Mesendoderm (in vitro differentiated cells): ENCODE measurements at regions not wholly inside any gene's neighbourhood (a gene's known extent, or its start where the extent isn't known, plus 50 kb on each side); places are given as distances from the start of the nearest gene placed in this dataset.
"Not testable (repeated sequence)": the region's sequence is repeated elsewhere in the genome, so short reads cannot be mapped to it uniquely, and the experiment has no call there.

Experiments used
- DNase-seq: peaks from one replicate; pipeline ENCODE4 v3.0.0; 2013
- H2AK5ac ChIP-seq: 2 replicates; pipeline ENCODE4 v1.6.1; 2013; ENCODE audit warnings: low read length, inconsistent platforms
- H2BK120ac ChIP-seq: 2 replicates; pipeline ENCODE4 v1.6.1; 2013; ENCODE audit warnings: low read depth, mild to moderate bottlenecking, low read length, moderate library complexity, mixed read lengths
- H2BK15ac ChIP-seq: replicated peaks from 2 replicates; pipeline ENCODE4 v1.6.1; 2013; ENCODE audit warnings: low read depth, mild to moderate bottlenecking, moderate library complexity
- H2BK5ac ChIP-seq: 2 replicates; pipeline ENCODE4 v1.6.1; 2013; ENCODE audit warnings: low read length, inconsistent platforms
- H3K18ac ChIP-seq: 2 replicates; pipeline ENCODE4 v1.6.1; 2013; ENCODE audit warnings: mild to moderate bottlenecking, low read length, mixed read lengths
- H3K23ac ChIP-seq: one replicate; pipeline ENCODE4 v1.6.1; 2013; ENCODE audit warnings: low read length
- H3K27ac ChIP-seq: 2 replicates; pipeline ENCODE4 v1.5.1; 2013; ENCODE audit warnings: low read depth, mild to moderate bottlenecking, inconsistent platforms, low read length, moderate library complexity
- H3K27me3 ChIP-seq: 2 replicates; pipeline ENCODE4 v1.6.1; 2013; ENCODE audit warnings: low read length, control low read depth, mild to moderate bottlenecking, inconsistent platforms; ENCODE audit not compliant: insufficient read depth, poor library complexity
- H3K36me3 ChIP-seq: 2 replicates; pipeline ENCODE4 v1.6.1; 2013; ENCODE audit warnings: low read length, inconsistent platforms; ENCODE audit not compliant: control insufficient read depth, insufficient read depth
- H3K4ac ChIP-seq: one replicate; pipeline ENCODE4 v1.6.1; 2013; ENCODE audit warnings: low read depth, mild to moderate bottlenecking, low read length, moderate library complexity
- H3K4me1 ChIP-seq: 2 replicates; pipeline ENCODE4 v1.6.1; 2013; ENCODE audit warnings: low read depth, low read length, inconsistent platforms; ENCODE audit not compliant: control insufficient read depth
- H3K4me2 ChIP-seq: 2 replicates; pipeline ENCODE4 v1.6.1; 2013; ENCODE audit warnings: low read length
- H3K4me3 ChIP-seq: 2 replicates; pipeline ENCODE4 v1.5.1; 2013; ENCODE audit warnings: mild to moderate bottlenecking, low read length
- H3K56ac ChIP-seq: one replicate; pipeline ENCODE4 v1.6.1; 2013; ENCODE audit warnings: low read length
- H3K79me1 ChIP-seq: 2 replicates; pipeline ENCODE4 v1.6.1; 2013; ENCODE audit warnings: low read length, inconsistent platforms
- H3K79me2 ChIP-seq: 2 replicates; pipeline ENCODE4 v1.6.1; 2013; ENCODE audit warnings: mild to moderate bottlenecking, low read length; ENCODE audit not compliant: control insufficient read depth, insufficient read depth
- H3K9ac ChIP-seq: 2 replicates; pipeline ENCODE4 v1.6.1; 2013; ENCODE audit warnings: low read length, inconsistent platforms
- H4K5ac ChIP-seq: one replicate; pipeline ENCODE4 v1.6.1; 2013; ENCODE audit warnings: low read length
- H4K8ac ChIP-seq: one replicate; pipeline ENCODE4 v1.6.1; 2013; ENCODE audit warnings: low read depth, mild to moderate bottlenecking, control low read depth, low read length, moderate library complexity
- WGBS: extraction: QIAGEN DNeasy Blood & Tissue Kit; methylation state at CpG from one replicate; pipeline ENCODE4 v1.1.7; 2013; ENCODE audit warnings: low lambda C conversion rate, missing lambda C conversion rate; ENCODE audit not compliant: insufficient coverage; ENCODE audit errors: extremely low coverage; 5-methylcytosine and 5-hydroxymethylcytosine counted together

GRCh38 chr10:127649642-127650041 is 87.3 kb upstream of the FOXI2 start:
- Histone ChIP-seq H3K4me1 (no peaks in the 10 kb centered on the region), H2AK5ac (no peak overlapping the region), H2BK5ac (no peak overlapping the region), H3K4me3 (no peak overlapping the region), H3K56ac (no peak overlapping the region), H3K23ac (no peak overlapping the region), H3K4ac (no peak overlapping the region), H3K36me3 (no peaks in the 10 kb centered on the region), H3K79me1 (no peaks in the 10 kb centered on the region), H4K8ac (no peak overlapping the region), H4K5ac (no peak overlapping the region), H2BK120ac (no peak overlapping the region), H3K18ac (no peak overlapping the region), H3K9ac (no peak overlapping the region), H3K79me2 (no peaks in the 10 kb centered on the region), H3K27me3 (no peaks in the 10 kb centered on the region), H2BK15ac (no peak overlapping the region), H3K4me2 (no peak overlapping the region), H3K27ac (no peak overlapping the region)
- DNase-seq = peak; percentile 78
- WGBS = no CpG with 5 or more reads among the region's 6 CpGs

GRCh38 chr10:127657056-127657455 is 79.9 kb upstream of the FOXI2 start:
- H2BK15ac ChIP-seq = no peak overlapping the region
- H2AK5ac ChIP-seq = no peak overlapping the region
- H3K4me3 ChIP-seq = no peak overlapping the region
- no peak overlapping the region for H3K27ac ChIP-seq
- H3K36me3 ChIP-seq = no peaks in the 10 kb centered on the region
- H3K4me1 ChIP-seq = no peaks in the 10 kb centered on the region
- H3K79me1 ChIP-seq = no peaks in the 10 kb centered on the region
- H3K27me3 ChIP-seq = no peaks in the 10 kb centered on the region
- H3K79me2 ChIP-seq = no peaks in the 10 kb centered on the region
- no peak overlapping the region for H3K18ac ChIP-seq
- H3K4me2 ChIP-seq = no peak overlapping the region
- WGBS = no CpG with 5 or more reads among the region's 1 CpG
- no peak overlapping the region for H2BK120ac ChIP-seq
- H4K5ac ChIP-seq = no peak overlapping the region
- H3K56ac ChIP-seq = no peak overlapping the region
- no peak overlapping the region for H3K4ac ChIP-seq
- DNase-seq = no peak
- H4K8ac ChIP-seq = no peak overlapping the region
- H2BK5ac ChIP-seq = no peak overlapping the region
- H3K9ac ChIP-seq = no peak overlapping the region
- H3K23ac ChIP-seq = no peak overlapping the region

GRCh38 chr10:127676430-127676829 is 60.6 kb upstream of the FOXI2 start:
- not testable (repeated sequence) for H3K27ac ChIP-seq, H2AK5ac ChIP-seq, H3K4me3 ChIP-seq, H2BK120ac ChIP-seq, H2BK5ac ChIP-seq, H3K4ac ChIP-seq, H3K79me1 ChIP-seq, H3K18ac ChIP-seq, H3K79me2 ChIP-seq, H3K56ac ChIP-seq, H3K9ac ChIP-seq, DNase-seq, H3K23ac ChIP-seq, H2BK15ac ChIP-seq, H3K36me3 ChIP-seq, H3K4me1 ChIP-seq, H4K8ac ChIP-seq, H3K27me3 ChIP-seq, H3K4me2 ChIP-seq, H4K5ac ChIP-seq
- no CpG with 5 or more reads among the region's 3 CpGs for WGBS

DNA sequence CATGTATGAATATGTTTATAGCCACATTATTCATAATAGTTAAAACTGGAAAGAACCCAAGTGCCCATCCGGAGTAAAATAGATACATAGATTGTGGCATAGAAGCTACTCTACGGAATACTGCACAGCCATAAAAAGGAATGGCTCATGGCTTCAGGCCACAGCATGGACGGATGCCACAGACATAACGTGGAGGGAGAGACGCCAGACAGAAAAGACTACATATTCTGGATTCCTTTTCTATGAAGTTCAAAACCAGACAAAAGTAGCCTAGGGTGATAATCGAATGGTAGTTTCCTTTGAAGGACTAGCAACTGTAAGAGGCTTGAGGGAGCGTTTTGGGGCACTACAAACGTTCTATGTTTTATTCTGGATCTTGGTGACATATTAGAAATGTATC is 58.9 kb upstream of the FOXI2 start:
- H4K5ac ChIP-seq = no peak overlapping the region
- H3K4ac ChIP-seq = no peak overlapping the region
- no peak overlapping the region for H3K27ac ChIP-seq
- H3K18ac ChIP-seq = no peak overlapping the region
- H3K27me3 ChIP-seq = no peaks in the 10 kb centered on the region
- no peak overlapping the region for H2BK15ac ChIP-seq
- H3K56ac ChIP-seq = no peak overlapping the region
- H3K4me2 ChIP-seq = no peak overlapping the region
- no peak overlapping the region for H2BK5ac ChIP-seq
- no peaks in the 10 kb centered on the region for H3K79me2 ChIP-seq
- H3K79me1 ChIP-seq = no peaks in the 10 kb centered on the region
- no peak overlapping the region for H3K9ac ChIP-seq
- no peak overlapping the region for H3K23ac ChIP-seq
- WGBS = no CpG with 5 or more reads among the region's 8 CpGs
- no peaks in the 10 kb centered on the region for H3K4me1 ChIP-seq
- H3K36me3 ChIP-seq = no peaks in the 10 kb centered on the region
- no peak overlapping the region for H3K4me3 ChIP-seq
- H2BK120ac ChIP-seq = no peak overlapping the region
- no peak overlapping the region for H2AK5ac ChIP-seq
- no peak for DNase-seq
- H4K8ac ChIP-seq = no peak overlapping the region

DNA sequence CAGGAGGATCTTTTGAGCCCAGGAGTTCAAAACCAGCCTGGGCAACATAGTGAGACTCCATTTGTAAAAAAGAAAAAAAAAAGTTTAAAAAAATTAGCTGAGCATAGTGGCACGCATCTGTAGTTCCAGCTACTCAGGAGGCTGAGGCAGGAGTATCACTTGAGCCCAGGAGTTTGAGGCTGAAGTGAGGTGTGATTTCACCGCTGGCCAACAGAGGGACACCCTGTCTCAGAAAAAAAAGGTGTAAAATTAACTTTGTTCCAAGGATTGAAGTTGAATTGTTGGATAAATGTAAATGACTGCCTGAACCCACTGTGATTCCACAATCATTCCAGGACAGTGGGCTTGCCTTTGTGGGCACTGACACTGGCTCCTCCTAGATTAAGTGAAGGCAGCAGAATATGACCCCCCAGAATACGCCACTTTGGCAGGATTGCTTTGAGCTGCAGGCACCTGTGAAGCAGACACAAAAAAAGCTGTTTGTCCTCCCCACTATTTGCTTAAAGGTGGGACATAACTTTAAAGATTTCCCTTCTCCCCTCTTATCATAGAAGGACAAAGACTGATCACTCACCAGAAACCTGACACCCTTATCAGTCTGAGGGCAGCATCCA is 57.2 kb upstream of the FOXI2 start:
- H2AK5ac ChIP-seq = no peak overlapping the region
- no peak overlapping the region for H2BK120ac ChIP-seq
- no peak overlapping the region for H3K56ac ChIP-seq
- H2BK5ac ChIP-seq = no peak overlapping the region
- no peak overlapping the region for H4K5ac ChIP-seq
- no peak overlapping the region for H3K27ac ChIP-seq
- no peak overlapping the region for H2BK15ac ChIP-seq
- H3K36me3 ChIP-seq = no peaks in the 10 kb centered on the region
- no peak overlapping the region for H3K23ac ChIP-seq
- H3K27me3 ChIP-seq = no peaks in the 10 kb centered on the region
- WGBS = no CpG with 5 or more reads among the region's 3 CpGs
- no peak overlapping the region for H3K4ac ChIP-seq
- H3K4me1 ChIP-seq = no peaks in the 10 kb centered on the region
- H3K4me2 ChIP-seq = no peak overlapping the region
- peak; percentile 19 for DNase-seq
- no peak overlapping the region for H4K8ac ChIP-seq
- no peaks in the 10 kb centered on the region for H3K79me1 ChIP-seq
- no peak overlapping the region for H3K9ac ChIP-seq
- H3K79me2 ChIP-seq = no peaks in the 10 kb centered on the region
- H3K4me3 ChIP-seq = no peak overlapping the region
- no peak overlapping the region for H3K18ac ChIP-seq
